AG04450 (cell line): ENCODE measurements at regions not wholly inside any gene's neighbourhood (a gene's known extent, or its start where the extent isn't known, plus 50 kb on each side); places are given as distances from the start of the nearest gene placed in this dataset.

Source experiments
- CTCF ChIA-PET: fragments of 300-600, 350-600 bp; formaldehyde crosslinking; extraction: SDS; loops from one replicate; lab custom pipeline; 2022; ENCODE audit warnings: antibody characterized with exemption, inconsistent platforms; lab: Charles Lee
- POLR2A ChIA-PET: fragments of 350-600 bp; formaldehyde crosslinking; extraction: SDS; loops from one replicate; lab custom pipeline; 2021; ENCODE audit warnings: antibody characterized with exemption, inconsistent platforms; lab: Yijun Ruan, JAX
- DNase-seq: peaks from one replicate; pipeline ENCODE4 v3.0.0-alpha.2; 2011; ENCODE audit warnings: low read depth, low spot score
- H3K27ac ChIP-seq: one replicate; pipeline ENCODE4 v1.5.1; 2012; ENCODE audit warnings: low read depth, low read length, control low read depth
- H3K27me3 ChIP-seq: one replicate; pipeline ENCODE4 v1.6.0; 2012; ENCODE audit warnings: low read length; ENCODE audit not compliant: control insufficient read depth, insufficient read depth
- H3K4me3 ChIP-seq: 2 replicates; pipeline ENCODE4 v1.5.1; 2011; ENCODE audit warnings: mild to moderate bottlenecking, low read depth, low read length, control low read depth
- H3K9me3 ChIP-seq: 2 replicates; pipeline ENCODE4 v1.5.1; 2012; ENCODE audit warnings: low read length; ENCODE audit not compliant: control insufficient read depth, insufficient read depth
- CTCF ChIP-seq: IDR thresholded peaks from 2 replicates; pipeline ENCODE4 v1.5.1; 2011; ENCODE audit warnings: low read depth, low read length, control low read depth, inconsistent platforms

DNA sequence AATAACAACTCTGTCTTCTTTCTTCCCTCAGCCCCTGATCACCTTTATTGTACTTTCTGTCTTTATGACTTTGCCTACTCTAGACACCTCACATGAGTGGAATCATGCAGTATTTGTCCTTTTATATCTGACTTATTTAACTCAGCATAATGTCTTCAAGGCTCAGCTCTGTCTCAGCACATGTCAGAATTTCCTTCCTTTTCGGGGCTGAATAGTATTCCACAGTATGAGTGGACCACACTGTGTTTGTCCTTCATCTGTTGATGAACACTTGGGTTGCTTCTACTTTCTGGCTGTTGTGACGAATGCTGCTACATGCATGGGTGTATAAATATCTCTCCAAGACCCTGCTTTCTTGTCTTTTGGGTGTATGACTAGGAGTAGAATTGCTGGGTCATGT is 117.6 kb downstream of the KIF26A start:
- no peaks in the 10 kb centered on the region for H3K27me3 ChIP-seq
- TF ChIP-seq CTCF: no peak
- no peak overlapping the region for H3K27ac ChIP-seq
- H3K4me3 ChIP-seq: no peak overlapping the region
- CTCF ChIA-PET: no interaction called here
- no peak for DNase-seq
- peaks cover 46% of the 10 kb centered on the region for H3K9me3 ChIP-seq
- POLR2A ChIA-PET: no interaction called here

- DNase-seq: no peak
- ChIA-PET CTCF (no interaction called here), POLR2A (no interaction called here)
- Histone ChIP-seq H3K27me3 (no peaks in the 10 kb centered on the region), H3K27ac (no peak overlapping the region), H3K9me3 (peaks cover 62% of the 10 kb centered on the region), H3K4me3 (no peak overlapping the region)
- no peak for TF ChIP-seq CTCF
Measured at GRCh38 chr14:104262515-104263514, 124.4 kb downstream of the KIF26A start.

DNA sequence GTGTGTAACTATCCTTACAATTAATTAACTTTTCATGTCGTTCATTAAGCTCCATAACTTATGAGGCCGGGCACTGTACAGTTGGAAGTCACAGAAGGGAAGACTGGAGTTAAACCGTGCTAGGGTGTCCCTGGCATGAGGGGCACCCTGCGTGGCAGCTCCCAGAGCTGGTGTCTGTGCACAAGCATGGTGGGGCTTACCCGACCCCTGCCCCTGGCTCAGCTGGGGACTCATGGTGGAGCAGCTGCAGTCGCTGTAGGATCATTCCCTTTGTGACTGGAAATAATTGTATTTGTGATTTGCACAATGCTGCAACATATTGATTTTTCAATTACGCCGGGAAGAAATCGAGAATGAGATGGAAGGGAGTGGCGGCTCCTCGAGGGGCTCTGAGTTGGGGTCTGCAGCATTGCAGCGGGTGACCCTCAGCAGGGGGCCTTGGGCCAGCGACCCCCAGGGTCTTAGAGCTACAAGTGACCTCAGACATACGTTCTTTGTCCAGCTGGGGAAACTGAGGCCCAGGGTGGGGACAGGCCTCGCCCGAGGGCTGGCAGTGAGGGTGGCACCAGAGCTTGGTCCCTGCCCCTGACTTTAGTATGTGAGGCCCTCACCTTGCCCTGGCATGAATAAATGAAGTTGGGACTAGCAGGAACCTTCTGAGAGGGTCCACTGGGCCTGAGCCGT is 125.4 kb downstream of the KIF26A start:
- no peak for TF ChIP-seq CTCF
- ChIA-PET CTCF (no interaction called here), POLR2A (no interaction called here)
- Histone ChIP-seq H3K27me3 (no peaks in the 10 kb centered on the region), H3K9me3 (peaks cover 67% of the 10 kb centered on the region), H3K27ac (no peak overlapping the region), H3K4me3 (no peak overlapping the region)
- no peak for DNase-seq

DNA sequence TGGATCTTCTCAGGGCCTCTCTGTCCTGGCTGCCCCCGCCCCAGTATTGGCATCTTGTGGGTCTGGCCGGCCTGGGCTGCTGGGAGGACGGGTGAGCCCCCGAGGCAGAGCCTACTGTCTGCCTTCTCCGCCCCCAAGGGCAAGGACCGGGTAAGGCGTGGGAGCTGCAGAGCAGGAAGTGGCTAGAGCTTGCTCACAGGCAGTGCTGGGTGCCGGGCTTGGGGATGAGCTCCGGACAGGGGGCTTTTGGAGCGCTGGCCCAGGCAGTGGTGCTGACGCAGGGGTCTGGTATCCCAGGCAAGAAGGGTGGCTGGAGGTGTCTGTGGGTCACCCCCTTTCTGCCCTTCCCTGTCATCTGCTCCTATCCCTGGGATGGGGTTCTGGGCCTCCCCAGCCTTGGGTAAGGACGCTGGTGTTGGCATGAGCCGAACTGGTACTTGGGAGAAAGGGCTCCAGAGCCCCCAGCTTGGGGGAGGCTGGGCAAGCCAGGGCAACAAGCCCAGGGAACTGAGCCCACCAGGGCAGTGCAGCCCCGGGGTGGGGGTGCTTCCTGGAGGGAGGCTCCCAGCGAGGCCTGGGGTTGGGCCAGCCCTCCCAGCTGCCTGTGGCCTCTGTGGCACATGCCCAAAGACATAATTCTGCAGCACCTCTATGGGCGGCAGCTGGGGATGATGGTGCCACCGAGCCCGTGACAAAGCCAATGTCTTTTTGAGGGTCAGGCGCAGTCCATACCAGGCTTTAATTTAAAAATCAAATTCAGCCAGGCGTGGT is 126.3 kb downstream of the KIF26A start:
- TF ChIP-seq CTCF: no peak
- Histone ChIP-seq H3K27ac (no peak overlapping the region), H3K4me3 (no peak overlapping the region), H3K27me3 (no peaks in the 10 kb centered on the region), H3K9me3 (peaks cover 72% of the 10 kb centered on the region)
- ChIA-PET POLR2A (no interaction called here), CTCF (no interaction called here)
- no peak for DNase-seq
